IPS-20b (cell line): ENCODE measurements at regions not wholly inside any gene's neighbourhood (a gene's known extent, or its start where the extent isn't known, plus 50 kb on each side); places are given as distances from the start of the nearest gene placed in this dataset.

Source experiments
- H3K27ac ChIP-seq: one replicate; pipeline ENCODE4 v1.5.1; 2013; ENCODE audit warnings: low read length
- H3K27me3 ChIP-seq: 2 replicates; pipeline ENCODE4 v1.6.1; 2013; ENCODE audit warnings: mild to moderate bottlenecking, low read length, inconsistent platforms; ENCODE audit not compliant: insufficient read depth
- H3K36me3 ChIP-seq: 2 replicates; pipeline ENCODE4 v1.6.1; 2013; ENCODE audit warnings: low read depth, mild to moderate bottlenecking, inconsistent platforms, low read length, moderate library complexity; ENCODE audit not compliant: insufficient read depth
- H3K4me1 ChIP-seq: 2 replicates; pipeline ENCODE4 v1.6.1; 2013; ENCODE audit warnings: mild to moderate bottlenecking, control low read depth, inconsistent platforms, low read length, moderate library complexity; ENCODE audit not compliant: insufficient read depth
- H3K4me3 ChIP-seq: 2 replicates; pipeline ENCODE4 v1.5.1; 2013; ENCODE audit warnings: mild to moderate bottlenecking, low read length, inconsistent platforms
- H3K9ac ChIP-seq: 2 replicates; pipeline ENCODE4 v1.6.1; 2013; ENCODE audit warnings: low read depth, mild to moderate bottlenecking, inconsistent platforms, low read length, moderate library complexity
- H3K9me3 ChIP-seq: 2 replicates; pipeline ENCODE4 v1.6.1; 2013; ENCODE audit warnings: mild to moderate bottlenecking, low read depth, low read length, inconsistent platforms; ENCODE audit not compliant: insufficient read depth

DNA sequence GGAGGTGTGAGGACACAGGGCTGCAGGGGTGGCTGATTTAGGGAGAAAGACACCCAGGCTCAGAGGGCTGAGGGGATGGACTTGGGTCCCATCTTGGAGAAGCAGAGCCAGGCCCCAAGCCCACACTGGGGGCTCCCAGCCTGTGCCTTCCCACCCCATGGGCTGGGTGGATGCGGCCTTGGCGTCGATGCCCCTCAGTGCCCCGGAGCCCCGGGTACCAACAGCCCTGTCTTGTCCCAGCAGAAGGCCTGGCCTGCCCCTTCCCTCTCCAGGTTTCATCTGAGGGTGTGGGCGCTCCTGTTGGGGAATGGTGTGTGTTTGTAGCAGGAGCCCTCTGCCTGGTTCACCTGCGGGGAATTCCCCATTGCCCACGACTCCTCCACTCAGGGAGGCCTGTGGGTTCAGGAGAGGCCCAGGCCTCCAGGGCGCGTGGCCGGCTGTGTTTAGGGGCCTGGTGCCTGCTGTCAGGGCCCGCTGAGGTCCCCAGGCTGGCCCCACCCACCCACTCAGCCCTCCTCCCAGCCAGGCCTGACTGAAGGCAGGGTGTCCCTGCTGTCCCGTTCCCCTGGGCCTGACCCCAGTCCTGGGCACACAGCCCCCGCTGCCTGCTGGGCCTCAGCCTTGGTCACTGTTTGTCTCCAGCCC, 51.1 kb upstream of the BEGAIN start:
- no peak overlapping the region for H3K9ac ChIP-seq
- H3K36me3 ChIP-seq, result no peaks in the 10 kb centered on the region
- H3K9me3 ChIP-seq, result no peaks in the 10 kb centered on the region
- H3K27ac ChIP-seq, result no peak overlapping the region
- no peaks in the 10 kb centered on the region for H3K4me1 ChIP-seq
- no peak overlapping the region for H3K4me3 ChIP-seq
- H3K27me3 ChIP-seq, result no peaks in the 10 kb centered on the region

DNA sequence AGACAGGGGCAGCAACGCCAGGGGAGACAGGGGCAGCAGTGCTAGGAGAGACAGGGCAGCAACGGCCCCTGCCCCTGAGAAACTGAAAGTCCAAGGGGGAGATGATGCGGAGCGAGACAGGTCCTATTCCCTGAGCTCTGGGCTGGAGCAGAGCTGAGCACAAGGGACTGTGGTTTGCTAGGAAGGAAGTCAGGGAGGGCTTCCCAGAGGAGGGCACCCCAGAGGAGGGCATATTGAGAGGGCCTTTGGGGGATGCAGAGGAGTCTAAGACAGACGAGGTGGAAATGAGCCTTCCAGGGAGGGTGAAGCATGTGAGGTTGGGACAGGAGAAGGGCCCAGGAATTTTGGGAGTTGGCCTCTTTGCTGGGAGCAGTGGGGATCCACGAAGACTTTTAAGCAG, 52.1 kb upstream of the BEGAIN start:
- Histone ChIP-seq H3K27ac (no peak overlapping the region), H3K4me1 (no peaks in the 10 kb centered on the region), H3K27me3 (no peaks in the 10 kb centered on the region), H3K9me3 (no peaks in the 10 kb centered on the region), H3K36me3 (no peaks in the 10 kb centered on the region), H3K9ac (no peak overlapping the region), H3K4me3 (no peak overlapping the region)

DNA sequence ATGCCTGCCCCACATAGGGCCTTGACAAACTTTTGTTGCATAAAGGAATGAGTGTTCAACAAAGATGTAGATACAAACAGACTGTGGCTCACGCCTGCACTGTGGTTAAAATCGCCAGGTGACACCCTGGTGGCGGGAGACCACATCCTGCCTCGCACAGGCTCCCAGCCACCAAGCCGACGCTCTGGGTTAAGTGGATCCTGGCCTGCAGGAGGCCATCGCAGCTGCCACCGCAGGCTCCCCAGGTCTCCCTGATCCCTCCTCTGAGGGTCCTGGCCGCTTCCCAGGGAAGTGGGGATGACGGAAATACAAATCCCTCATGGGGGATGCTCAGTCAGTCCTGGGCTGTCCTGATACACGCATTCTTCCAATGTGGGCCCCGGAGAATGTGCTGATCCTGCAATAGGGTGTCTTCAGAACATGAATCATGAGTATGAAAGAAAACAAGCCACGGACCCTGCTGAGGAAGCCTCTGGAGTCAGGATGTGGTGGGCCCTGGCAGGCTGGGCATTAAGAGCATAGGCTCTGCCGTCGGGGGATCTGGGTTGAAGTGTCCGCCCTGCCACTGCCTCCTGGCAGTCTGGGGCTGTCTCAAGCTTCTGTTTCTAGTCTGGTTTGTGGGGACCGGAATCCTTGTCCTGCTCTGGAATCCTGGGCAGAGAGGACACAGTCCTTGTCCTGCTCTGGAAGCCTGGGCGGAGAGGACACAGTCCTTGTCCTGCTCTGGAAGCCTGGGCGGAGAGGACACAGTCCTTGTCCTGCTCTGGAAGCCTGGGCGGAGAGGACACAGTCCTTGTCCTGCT, 53.5 kb upstream of the BEGAIN start:
- Histone ChIP-seq H3K36me3 (no peaks in the 10 kb centered on the region), H3K4me3 (no peak overlapping the region), H3K9ac (no peak overlapping the region), H3K27ac (no peak overlapping the region), H3K9me3 (no peaks in the 10 kb centered on the region), H3K27me3 (no peaks in the 10 kb centered on the region), H3K4me1 (peaks cover 4% of the 10 kb centered on the region; the same call in 1 of the 2 replicates)

DNA sequence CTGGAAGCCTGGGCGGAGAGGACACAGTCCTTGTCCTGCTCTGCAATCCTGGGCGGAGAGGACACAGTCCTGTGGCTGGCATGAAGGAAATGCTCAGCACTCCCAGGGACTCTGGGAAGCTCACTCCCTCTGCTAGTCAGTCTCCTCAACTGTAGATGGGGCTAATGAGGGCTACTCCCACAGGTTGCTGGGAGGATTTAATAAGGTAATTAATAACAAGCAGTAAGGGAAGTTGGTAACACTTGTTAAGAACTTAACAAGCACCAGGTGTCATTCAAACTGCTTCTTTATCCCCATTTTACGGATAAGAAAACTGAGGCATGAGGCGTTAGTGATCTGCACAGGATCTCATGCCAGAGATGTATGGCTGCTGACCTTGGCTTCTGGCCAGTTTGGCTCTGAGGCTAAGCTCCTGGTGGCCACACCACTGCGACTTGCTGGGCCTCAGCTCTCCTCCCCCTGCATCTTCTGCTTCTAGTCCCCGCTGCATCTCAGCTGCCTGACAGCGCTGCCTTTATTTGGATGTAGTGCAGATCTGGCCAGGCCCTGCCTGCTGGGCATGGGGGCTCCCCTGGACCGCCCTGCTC, 54.1 kb upstream of the BEGAIN start:
- Histone ChIP-seq H3K9me3 (no peaks in the 10 kb centered on the region), H3K27ac (no peak overlapping the region), H3K4me3 (no peak overlapping the region), H3K27me3 (no peaks in the 10 kb centered on the region), H3K9ac (no peak overlapping the region), H3K36me3 (no peaks in the 10 kb centered on the region), H3K4me1 (peaks cover 4% of the 10 kb centered on the region; the same call in 1 of the 2 replicates)

DNA sequence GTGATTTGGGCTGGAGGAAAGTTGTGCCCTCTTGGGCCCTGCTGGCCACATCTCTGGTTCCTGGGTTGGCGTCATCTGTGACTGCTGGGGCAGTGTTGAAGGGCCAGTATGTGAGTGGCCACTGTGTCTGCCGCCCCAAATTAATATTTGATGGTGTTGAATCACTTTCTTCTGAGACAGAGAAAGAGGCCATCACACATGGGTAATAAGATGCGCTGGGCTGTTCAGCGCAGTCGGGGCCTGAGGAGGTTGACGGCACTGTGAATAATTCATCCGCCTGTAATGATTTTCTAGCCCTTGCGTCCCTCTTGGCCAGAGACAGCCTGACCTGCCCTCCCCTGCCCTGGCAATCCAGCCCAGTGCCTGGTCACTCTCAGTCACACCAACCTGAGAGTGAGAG, 56.2 kb upstream of the BEGAIN start:
- Histone ChIP-seq H3K27me3 (no peaks in the 10 kb centered on the region), H3K27ac (no peak overlapping the region), H3K9ac (no peak overlapping the region), H3K4me3 (no peak overlapping the region), H3K9me3 (no peaks in the 10 kb centered on the region), H3K4me1 (peaks cover 4% of the 10 kb centered on the region; the same call in 1 of the 2 replicates), H3K36me3 (no peaks in the 10 kb centered on the region)

DNA sequence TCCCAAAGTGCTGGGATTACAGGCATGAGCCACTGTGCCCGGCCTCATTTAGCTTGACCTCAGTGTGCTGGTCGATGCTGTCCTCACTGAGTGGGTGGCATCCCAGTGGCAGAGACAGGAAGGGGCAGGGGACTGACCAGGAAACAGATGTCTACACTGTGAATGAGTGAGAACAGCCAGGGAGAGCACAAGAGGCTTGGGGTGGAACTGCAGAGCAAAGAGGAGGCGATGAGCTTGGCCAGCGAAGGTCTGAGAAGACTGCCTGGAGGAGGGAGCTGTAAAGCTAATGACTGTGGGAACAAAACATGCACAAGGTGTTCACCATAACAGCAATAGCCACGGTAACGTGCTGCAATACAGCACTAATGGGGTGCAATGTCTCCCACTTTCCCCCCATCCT, 57.2 kb upstream of the BEGAIN start:
- Histone ChIP-seq H3K4me3 (no peak overlapping the region), H3K27ac (no peak overlapping the region), H3K4me1 (peaks cover 4% of the 10 kb centered on the region; the same call in 1 of the 2 replicates), H3K9ac (no peak overlapping the region), H3K27me3 (no peaks in the 10 kb centered on the region), H3K9me3 (no peaks in the 10 kb centered on the region), H3K36me3 (no peaks in the 10 kb centered on the region)

DNA sequence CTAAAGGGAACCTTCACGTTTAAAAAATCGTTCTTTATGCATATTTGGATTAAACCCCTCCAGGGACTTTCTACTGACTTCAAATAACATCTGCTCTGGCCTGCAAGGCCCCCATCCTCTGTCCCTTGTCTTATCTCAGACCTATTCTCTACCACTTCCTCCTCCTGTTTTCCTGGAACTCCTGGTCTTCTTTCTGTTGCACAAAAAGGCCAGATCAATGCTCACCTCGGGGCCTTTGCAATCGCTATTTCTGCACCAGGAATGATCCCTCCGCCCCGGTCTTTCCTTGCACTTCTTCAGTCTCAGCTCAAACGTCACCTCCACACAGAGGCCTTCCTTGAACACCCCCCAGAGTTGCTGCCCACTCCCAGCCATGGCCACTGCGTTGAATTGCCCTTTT, 57.6 kb upstream of the BEGAIN start:
- Histone ChIP-seq H3K27ac (no peak overlapping the region), H3K4me3 (no peak overlapping the region), H3K36me3 (no peaks in the 10 kb centered on the region), H3K9me3 (no peaks in the 10 kb centered on the region), H3K9ac (no peak overlapping the region), H3K4me1 (peaks cover 4% of the 10 kb centered on the region; the same call in 1 of the 2 replicates), H3K27me3 (no peaks in the 10 kb centered on the region)

DNA sequence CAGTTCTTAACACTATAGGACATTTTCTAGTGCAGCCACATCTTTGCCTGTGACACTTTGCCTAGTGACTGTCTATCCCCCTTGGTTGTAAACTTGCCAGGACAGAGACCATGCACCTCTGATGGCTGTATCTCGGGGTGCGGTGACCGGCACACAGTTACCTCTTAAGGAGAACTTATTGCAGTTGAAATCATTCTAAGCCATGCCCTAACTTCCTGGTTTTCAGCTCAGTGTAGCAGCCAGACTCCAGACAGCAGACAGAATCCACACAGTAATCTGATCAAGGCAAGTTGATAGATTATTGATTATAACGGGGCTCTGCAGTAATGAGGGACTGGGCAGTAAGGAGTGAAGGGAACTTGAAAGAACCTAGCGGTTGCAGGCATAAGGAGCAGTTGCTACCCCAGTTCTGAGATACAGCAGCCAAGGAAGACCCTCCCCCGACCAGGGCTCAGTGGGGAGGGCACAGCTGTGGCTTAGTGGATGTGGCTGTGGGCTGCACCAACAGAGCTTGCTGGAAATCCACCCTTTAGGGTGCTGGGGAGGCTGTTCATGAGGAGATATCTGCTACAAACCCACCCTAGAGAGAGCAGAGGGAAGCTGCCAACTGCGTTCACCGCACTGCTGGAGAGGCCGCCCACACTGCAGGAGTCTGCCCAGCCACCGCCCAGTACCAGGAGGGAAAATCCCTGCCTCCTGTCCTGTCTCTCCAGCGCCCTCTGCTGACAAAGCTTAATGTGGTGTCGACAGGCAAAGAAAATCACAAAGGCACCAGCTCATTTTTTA, 58.2 kb upstream of the BEGAIN start:
- Histone ChIP-seq H3K4me1 (peaks cover 4% of the 10 kb centered on the region; the same call in 1 of the 2 replicates), H3K36me3 (no peaks in the 10 kb centered on the region), H3K27me3 (no peaks in the 10 kb centered on the region), H3K4me3 (peak overlapping the region; percentile 52; the same call in 1 of the 2 replicates), H3K27ac (no peak overlapping the region), H3K9me3 (no peaks in the 10 kb centered on the region), H3K9ac (no peak overlapping the region)

DNA sequence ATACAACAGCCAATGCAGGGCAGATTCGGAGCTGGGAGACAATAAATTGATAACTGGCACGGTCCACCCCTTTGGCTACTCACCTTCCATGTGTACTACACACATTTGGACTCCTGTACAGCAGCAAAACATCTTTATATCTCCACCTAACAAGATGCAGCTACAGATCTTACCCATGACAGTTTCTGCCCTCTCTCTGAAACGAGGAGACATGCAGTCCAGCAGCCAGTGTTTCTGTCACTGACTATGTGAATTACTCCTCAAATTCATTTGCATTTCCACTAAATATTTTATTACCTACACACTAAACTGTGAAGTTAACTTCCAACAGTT, 58.7 kb upstream of the BEGAIN start:
- Histone ChIP-seq H3K9me3 (no peaks in the 10 kb centered on the region), H3K4me3 (no peak overlapping the region), H3K9ac (no peak overlapping the region), H3K27me3 (no peaks in the 10 kb centered on the region), H3K36me3 (no peaks in the 10 kb centered on the region), H3K4me1 (peaks cover 4% of the 10 kb centered on the region; the same call in 1 of the 2 replicates), H3K27ac (no peak overlapping the region)

DNA sequence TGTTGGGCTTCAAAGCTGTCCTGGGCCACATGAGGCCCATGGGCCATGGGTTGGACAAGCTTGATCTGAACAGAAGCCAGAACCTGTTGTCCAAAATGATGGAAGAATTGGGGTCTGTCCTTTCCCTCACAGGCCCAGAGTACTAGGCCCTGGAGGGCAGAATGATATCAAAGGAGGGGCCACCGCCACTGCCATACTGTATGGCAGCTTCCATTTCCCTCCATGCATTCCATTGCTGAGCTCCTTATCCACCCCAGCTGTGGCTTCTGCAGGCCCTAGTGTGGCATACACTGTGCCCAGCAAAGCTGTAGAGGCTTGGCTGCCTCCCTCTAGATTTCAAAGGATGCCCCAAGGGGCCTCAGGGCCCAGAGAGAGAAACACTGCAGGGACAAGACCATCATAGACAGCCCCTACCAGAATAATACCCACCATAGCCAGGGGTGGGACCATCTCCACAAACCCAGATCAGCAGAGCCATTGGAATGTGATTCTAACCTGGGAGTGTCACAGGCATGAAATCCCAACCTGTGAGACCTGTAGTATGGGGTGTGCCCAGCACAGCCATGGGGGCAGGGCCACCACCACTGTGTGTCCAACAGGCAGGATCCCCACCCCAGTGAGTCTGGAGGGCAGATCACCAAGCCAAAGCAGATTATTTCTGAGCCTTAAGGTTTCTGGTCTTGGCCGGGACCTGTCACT, 61.4 kb upstream of the BEGAIN start:
- peaks cover 4% of the 10 kb centered on the region; the same call in 1 of the 2 replicates for H3K4me1 ChIP-seq
- no peaks in the 10 kb centered on the region for H3K36me3 ChIP-seq
- no peak overlapping the region for H3K27ac ChIP-seq
- no peaks in the 10 kb centered on the region for H3K9me3 ChIP-seq
- H3K4me3 ChIP-seq, result no peak overlapping the region
- no peak overlapping the region for H3K9ac ChIP-seq
- peaks cover 2% of the 10 kb centered on the region for H3K27me3 ChIP-seq

DNA sequence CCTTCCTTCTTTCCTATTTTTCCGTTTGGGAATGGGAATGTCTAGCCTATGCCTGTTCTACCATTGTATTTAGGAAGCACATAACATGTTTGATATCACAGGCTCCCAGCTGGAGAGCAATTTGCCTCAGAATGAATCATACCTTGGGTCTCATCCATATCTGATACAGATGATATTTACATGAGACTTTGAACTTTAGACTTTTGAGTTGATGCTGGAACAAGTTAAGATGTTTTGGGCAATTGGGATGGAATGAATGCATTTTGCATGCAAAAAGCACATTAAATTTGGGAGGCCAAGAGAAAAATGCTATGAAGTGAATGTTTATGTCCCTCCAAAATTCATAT, 61.9 kb upstream of the BEGAIN start:
- Histone ChIP-seq H3K9me3 (no peaks in the 10 kb centered on the region), H3K27ac (no peak overlapping the region), H3K4me3 (no peak overlapping the region), H3K27me3 (peaks cover 8% of the 10 kb centered on the region), H3K36me3 (no peaks in the 10 kb centered on the region), H3K4me1 (peaks cover 4% of the 10 kb centered on the region; the same call in 1 of the 2 replicates), H3K9ac (no peak overlapping the region)
